Coronary artery (tissue), 2 donors: ENCODE measurements at regions not wholly inside any gene's neighbourhood (a gene's known extent, or its start where the extent isn't known, plus 50 kb on each side); places are given as distances from the start of the nearest gene placed in this dataset.

Experiments
- DNase-seq: peaks from one replicate; pipeline ENCODE4 v3.0.0-alpha.2; 2017; ENCODE audit warnings: low spot score
- H3K27ac ChIP-seq, 2 donors: fragments of 200-600 bp; sonication (generic); one replicate each; pipeline ENCODE4 v1.5.1; 2016 to 2019
- H3K4me3 ChIP-seq: fragments of 200-600 bp; sonication (generic); 2 replicates; pipeline ENCODE4 v1.5.1; 2016; ENCODE audit warnings: mild to moderate bottlenecking, moderate library complexity
- CTCF ChIP-seq: fragments of 200-600 bp; sonication (generic); IDR thresholded peaks from one replicate; pipeline ENCODE4 v1.5.1; 2019; ENCODE audit warnings: antibody characterized with exemption

GRCh38 chr19:31018936-31019335, 330.3 kb downstream of the TSHZ3 start:
- no peak overlapping the region for H3K27ac ChIP-seq
- DNase-seq: no peak
- TF ChIP-seq CTCF: no peak
- H3K4me3 ChIP-seq: no peak overlapping the region

GRCh38 chr19:31015778-31016177, 333.5 kb downstream of the TSHZ3 start:
- no peak for DNase-seq
- TF ChIP-seq CTCF: no peak
- no peak overlapping the region for H3K27ac ChIP-seq
- no peak overlapping the region for H3K4me3 ChIP-seq

GRCh38 chr19:31014668-31015067, 334.6 kb downstream of the TSHZ3 start:
- Histone ChIP-seq H3K4me3 (no peak overlapping the region), H3K27ac (no peak overlapping the region)
- no peak for DNase-seq
- TF ChIP-seq CTCF: no peak

- no peak for DNase-seq
- H3K27ac ChIP-seq: no peak overlapping the region
Observed at GRCh38 chr19:31013384-31014020, 335.7 kb downstream of the TSHZ3 start.

GRCh38 chr19:31002518-31003244, 346.6 kb downstream of the TSHZ3 start:
- Histone ChIP-seq H3K27ac (no peak overlapping the region), H3K4me3 (no peak overlapping the region)
- no peak for TF ChIP-seq CTCF
- no peak for DNase-seq

More at GRCh38 chr19:31013384-31014020, 335.7 kb downstream of the TSHZ3 start:
- H3K4me3 ChIP-seq: no peak overlapping the region
- no peak for TF ChIP-seq CTCF

GRCh38 chr19:31001991-31002390, 347.2 kb downstream of the TSHZ3 start:
- DNase-seq: no peak
- no peak overlapping the region for H3K4me3 ChIP-seq
- H3K27ac ChIP-seq: no peak overlapping the region
- no peak for TF ChIP-seq CTCF

- no peak for DNase-seq
- no peak overlapping the region for H3K27ac ChIP-seq
- no peak for TF ChIP-seq CTCF
- H3K4me3 ChIP-seq: no peak overlapping the region
Observed at GRCh38 chr19:31000913-31001312, 348.3 kb downstream of the TSHZ3 start.
